ENCODE measurements at regions not wholly inside any gene's neighbourhood (a gene's known extent, or its start where the extent isn't known, plus 50 kb on each side); places are given as distances from the start of the nearest gene placed in this dataset.

GRCh38 chr3:17967111-17967510 lies 224.7 kb upstream of the TBC1D5 start:
- Histone ChIP-seq H3K36me3 (ENCODE audit: control insufficient read depth, low read length) (no peaks in the 10 kb centered on the region), H3K4me2 (ENCODE audit: low read length) (no peak overlapping the region), H3K27ac (ENCODE audit: low read depth, low read length) (no peak overlapping the region), H3K27me3 (ENCODE audit: control insufficient read depth, low read length) (no peaks in the 10 kb centered on the region), H4K20me1 (ENCODE audit: control insufficient read depth, insufficient read depth, low read depth, low read length) (no peaks in the 10 kb centered on the region), H3F3A (ENCODE audit: control insufficient read depth, insufficient read depth) (no peaks in the 10 kb centered on the region), H3K4me1 (ENCODE audit: control insufficient read depth, low read length) (no peaks in the 10 kb centered on the region), H3K9me3 (ENCODE audit: control insufficient read depth, insufficient read depth, low read length) (no peaks in the 10 kb centered on the region), H3K4me3 (ENCODE audit: low read length) (no peak overlapping the region), H3K79me2 (ENCODE audit: control insufficient read depth, low read length) (no peaks in the 10 kb centered on the region), H3K9me2 (replicated peaks; ENCODE audit: control insufficient read depth, low read length) (no peaks in the 10 kb centered on the region)
- TF ChIP-seq EZH2phosphoT487 (IDR thresholded peaks at IDR 0.05; ENCODE audit: borderline replicate concordance, low read length): no peak
- TF ChIP-seq, protein P1, sequence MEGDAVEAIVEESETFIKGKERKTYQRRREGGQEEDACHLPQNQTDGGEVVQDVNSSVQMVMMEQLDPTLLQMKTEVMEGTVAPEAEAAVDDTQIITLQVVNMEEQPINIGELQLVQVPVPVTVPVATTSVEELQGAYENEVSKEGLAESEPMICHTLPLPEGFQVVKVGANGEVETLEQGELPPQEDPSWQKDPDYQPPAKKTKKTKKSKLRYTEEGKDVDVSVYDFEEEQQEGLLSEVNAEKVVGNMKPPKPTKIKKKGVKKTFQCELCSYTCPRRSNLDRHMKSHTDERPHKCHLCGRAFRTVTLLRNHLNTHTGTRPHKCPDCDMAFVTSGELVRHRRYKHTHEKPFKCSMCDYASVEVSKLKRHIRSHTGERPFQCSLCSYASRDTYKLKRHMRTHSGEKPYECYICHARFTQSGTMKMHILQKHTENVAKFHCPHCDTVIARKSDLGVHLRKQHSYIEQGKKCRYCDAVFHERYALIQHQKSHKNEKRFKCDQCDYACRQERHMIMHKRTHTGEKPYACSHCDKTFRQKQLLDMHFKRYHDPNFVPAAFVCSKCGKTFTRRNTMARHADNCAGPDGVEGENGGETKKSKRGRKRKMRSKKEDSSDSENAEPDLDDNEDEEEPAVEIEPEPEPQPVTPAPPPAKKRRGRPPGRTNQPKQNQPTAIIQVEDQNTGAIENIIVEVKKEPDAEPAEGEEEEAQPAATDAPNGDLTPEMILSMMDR (IDR thresholded peaks at IDR 0.05; ENCODE audit: low read depth, low read length, poor library complexity, severe bottlenecking): no peak

DNA sequence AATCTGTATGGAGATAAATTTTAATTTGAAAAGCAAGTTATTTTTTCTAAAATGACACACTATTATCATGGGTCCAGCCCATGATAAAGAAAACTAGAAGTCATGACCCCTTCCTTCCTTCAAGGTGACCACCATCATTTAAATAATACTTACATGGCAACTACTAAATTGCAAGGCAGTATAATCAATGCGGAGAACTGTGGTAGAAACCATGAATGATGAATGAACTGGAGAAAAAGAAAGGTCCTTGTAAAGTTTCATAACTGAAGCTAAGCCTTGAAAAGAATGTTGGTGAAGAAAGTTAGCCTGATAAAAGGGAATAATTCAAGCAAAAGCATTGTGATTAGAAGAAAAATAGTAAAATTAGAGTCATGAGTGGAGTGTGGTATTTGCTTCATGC lies 222.9 kb upstream of the TBC1D5 start:
- Histone ChIP-seq H3K4me2 (ENCODE audit: low read length) (no peak overlapping the region), H4K20me1 (ENCODE audit: control insufficient read depth, insufficient read depth, low read depth, low read length) (no peaks in the 10 kb centered on the region), H3K36me3 (ENCODE audit: control insufficient read depth, low read length) (no peaks in the 10 kb centered on the region), H3K9me2 (replicated peaks; ENCODE audit: control insufficient read depth, low read length) (no peaks in the 10 kb centered on the region), H3K27ac (ENCODE audit: low read depth, low read length) (no peak overlapping the region), H3F3A (ENCODE audit: control insufficient read depth, insufficient read depth) (no peaks in the 10 kb centered on the region), H3K27me3 (ENCODE audit: control insufficient read depth, low read length) (no peaks in the 10 kb centered on the region), H3K9me3 (ENCODE audit: control insufficient read depth, insufficient read depth, low read length) (no peaks in the 10 kb centered on the region), H3K4me3 (ENCODE audit: low read length) (no peak overlapping the region), H3K79me2 (ENCODE audit: control insufficient read depth, low read length) (no peaks in the 10 kb centered on the region), H3K4me1 (ENCODE audit: control insufficient read depth, low read length) (no peaks in the 10 kb centered on the region)
- TF ChIP-seq, protein P1 (IDR thresholded peaks at IDR 0.05; ENCODE audit: low read depth, low read length, poor library complexity, severe bottlenecking): no peak
- no peak for TF ChIP-seq EZH2phosphoT487 (IDR thresholded peaks at IDR 0.05; ENCODE audit: borderline replicate concordance, low read length)

- Histone ChIP-seq H3F3A (ENCODE audit: control insufficient read depth, insufficient read depth) (no peaks in the 10 kb centered on the region), H3K27me3 (ENCODE audit: control insufficient read depth, low read length) (no peaks in the 10 kb centered on the region), H4K20me1 (ENCODE audit: control insufficient read depth, insufficient read depth, low read depth, low read length) (no peaks in the 10 kb centered on the region), H3K27ac (ENCODE audit: low read depth, low read length) (no peak overlapping the region), H3K9me3 (ENCODE audit: control insufficient read depth, insufficient read depth, low read length) (no peaks in the 10 kb centered on the region), H3K4me1 (ENCODE audit: control insufficient read depth, low read length) (no peaks in the 10 kb centered on the region), H3K4me3 (ENCODE audit: low read length) (no peak overlapping the region), H3K36me3 (ENCODE audit: control insufficient read depth, low read length) (no peaks in the 10 kb centered on the region), H3K4me2 (ENCODE audit: low read length) (no peak overlapping the region), H3K9me2 (replicated peaks; ENCODE audit: control insufficient read depth, low read length) (no peaks in the 10 kb centered on the region), H3K79me2 (ENCODE audit: control insufficient read depth, low read length) (no peaks in the 10 kb centered on the region)
- TF ChIP-seq, protein P1 (IDR thresholded peaks at IDR 0.05; ENCODE audit: low read depth, low read length, poor library complexity, severe bottlenecking): no peak
- no peak for TF ChIP-seq EZH2phosphoT487 (IDR thresholded peaks at IDR 0.05; ENCODE audit: borderline replicate concordance, low read length)
Measured at GRCh38 chr3:17964108-17964507, 221.7 kb upstream of the TBC1D5 start.
